Hepatocyte (in vitro differentiated cells): ENCODE measurements at regions not wholly inside any gene's neighbourhood (a gene's known extent, or its start where the extent isn't known, plus 50 kb on each side); places are given as distances from the start of the nearest gene placed in this dataset.

ENCODE experiments used
- DNase-seq: peaks from one replicate; pipeline ENCODE4 v3.0.0-alpha.2; 2016; ENCODE audit warnings: low spot score
- H2AFZ ChIP-seq: fragments of 200-600 bp; sonication (generic); 2 replicates; pipeline ENCODE4 v1.6.0; 2016; ENCODE audit warnings: antibody characterized with exemption, mild to moderate bottlenecking
- H3K27ac ChIP-seq: fragments of 200-600 bp; sonication (generic); 2 replicates; pipeline ENCODE4 v1.5.1; 2016; ENCODE audit warnings: mild to moderate bottlenecking
- H3K27me3 ChIP-seq: fragments of 200-600 bp; sonication (generic); 2 replicates; pipeline ENCODE4 v1.6.1; 2016
- H3K36me3 ChIP-seq: fragments of 200-600 bp; sonication (generic); replicated peaks from 2 replicates; pipeline ENCODE4 v1.5.1; 2016; ENCODE audit warnings: low read depth; ENCODE audit not compliant: insufficient read depth
- H3K4me1 ChIP-seq: fragments of 200-600 bp; sonication (generic); 2 replicates; pipeline ENCODE4 v1.5.1; 2016; ENCODE audit warnings: mild to moderate bottlenecking, moderate library complexity; ENCODE audit not compliant: insufficient read depth
- H3K4me2 ChIP-seq: fragments of 200-600 bp; sonication (generic); 2 replicates; pipeline ENCODE4 v1.6.0; 2016
- H3K4me3 ChIP-seq: fragments of 200-600 bp; sonication (generic); 2 replicates; pipeline ENCODE4 v1.5.1; 2016; ENCODE audit warnings: mild to moderate bottlenecking
- H3K79me2 ChIP-seq: fragments of 200-600 bp; sonication (generic); 2 replicates; pipeline ENCODE4 v1.6.0; 2017; ENCODE audit warnings: mild to moderate bottlenecking
- H3K9me2 ChIP-seq: fragments of 200-600 bp; sonication (generic); replicated peaks from 2 replicates; pipeline ENCODE4 v1.6.0; 2017; ENCODE audit warnings: mild to moderate bottlenecking; ENCODE audit not compliant: insufficient read depth
- H3K9me3 ChIP-seq: fragments of 200-600 bp; sonication (generic); 2 replicates; pipeline ENCODE4 v1.5.1; 2016; ENCODE audit warnings: low read depth, mild to moderate bottlenecking
- H4K20me1 ChIP-seq: fragments of 200-600 bp; sonication (generic); 2 replicates; pipeline ENCODE4 v1.6.0; 2016; ENCODE audit warnings: mild to moderate bottlenecking; ENCODE audit not compliant: insufficient read depth, poor library complexity, severe bottlenecking
- EZH2 ChIP-seq: fragments of 200-600 bp; sonication (generic); IDR thresholded peaks from 2 replicates; pipeline ENCODE4 v1.6.1; 2016; ENCODE audit warnings: antibody characterized with exemption, mild to moderate bottlenecking, borderline replicate concordance
- EZH2phosphoT487 ChIP-seq: fragments of 200-600 bp; sonication (generic); IDR thresholded peaks from one replicate; pipeline ENCODE4 v1.6.1; 2018; ENCODE audit warnings: antibody characterized with exemption, mild to moderate bottlenecking, low read depth, moderate library complexity; ENCODE audit not compliant: unreplicated experiment, severe bottlenecking
- WGBS: methylation state at CpG from one replicate; pipeline ENCODE4 v1.1.6; 2016; ENCODE audit warnings: low lambda C conversion rate; ENCODE audit errors: missing lambda C conversion rate; 5-methylcytosine and 5-hydroxymethylcytosine counted together
- TF ChIP-seq, protein P1 (sequence below): fragments of 200-600 bp; sonication (generic); IDR thresholded peaks from 2 replicates; pipeline ENCODE4 v1.5.1; 2016; ENCODE audit warnings: antibody characterized with exemption, mild to moderate bottlenecking; ENCODE audit not compliant: poor library complexity

DNA sequence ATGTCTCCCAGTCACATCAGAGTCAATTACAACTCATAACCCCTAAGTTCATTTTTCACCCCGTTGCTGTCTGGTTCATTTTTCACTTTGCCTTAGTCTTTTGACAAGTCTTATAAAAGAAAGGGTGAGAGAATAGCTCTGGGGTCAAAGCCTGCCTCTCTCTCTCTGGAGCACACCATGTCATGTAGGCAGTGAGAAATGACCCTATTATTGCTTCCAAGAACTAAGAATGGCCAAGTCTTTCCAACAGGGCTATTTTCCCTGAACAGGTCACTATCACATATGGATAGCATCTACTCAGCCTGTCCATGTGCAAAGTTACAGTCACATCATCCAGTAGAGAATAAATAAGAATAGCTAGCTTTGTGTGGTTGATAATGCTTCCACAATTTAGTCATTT is 655.5 kb upstream of the LRRC4C start:
- WGBS: 56% methylated on average over 1 of the region's 1 CpG
- no peaks in the 10 kb centered on the region for H3K9me2 ChIP-seq
- no peak overlapping the region for H3K4me3 ChIP-seq
- H3K79me2 ChIP-seq: no peaks in the 10 kb centered on the region
- no peak for DNase-seq
- no peaks in the 10 kb centered on the region for H3K27me3 ChIP-seq
- H3K27ac ChIP-seq: no peak overlapping the region
- H3K9me3 ChIP-seq: no peaks in the 10 kb centered on the region
- no peak for TF ChIP-seq EZH2
- TF ChIP-seq, protein P1, sequence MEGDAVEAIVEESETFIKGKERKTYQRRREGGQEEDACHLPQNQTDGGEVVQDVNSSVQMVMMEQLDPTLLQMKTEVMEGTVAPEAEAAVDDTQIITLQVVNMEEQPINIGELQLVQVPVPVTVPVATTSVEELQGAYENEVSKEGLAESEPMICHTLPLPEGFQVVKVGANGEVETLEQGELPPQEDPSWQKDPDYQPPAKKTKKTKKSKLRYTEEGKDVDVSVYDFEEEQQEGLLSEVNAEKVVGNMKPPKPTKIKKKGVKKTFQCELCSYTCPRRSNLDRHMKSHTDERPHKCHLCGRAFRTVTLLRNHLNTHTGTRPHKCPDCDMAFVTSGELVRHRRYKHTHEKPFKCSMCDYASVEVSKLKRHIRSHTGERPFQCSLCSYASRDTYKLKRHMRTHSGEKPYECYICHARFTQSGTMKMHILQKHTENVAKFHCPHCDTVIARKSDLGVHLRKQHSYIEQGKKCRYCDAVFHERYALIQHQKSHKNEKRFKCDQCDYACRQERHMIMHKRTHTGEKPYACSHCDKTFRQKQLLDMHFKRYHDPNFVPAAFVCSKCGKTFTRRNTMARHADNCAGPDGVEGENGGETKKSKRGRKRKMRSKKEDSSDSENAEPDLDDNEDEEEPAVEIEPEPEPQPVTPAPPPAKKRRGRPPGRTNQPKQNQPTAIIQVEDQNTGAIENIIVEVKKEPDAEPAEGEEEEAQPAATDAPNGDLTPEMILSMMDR: no peak
- no peak for TF ChIP-seq EZH2phosphoT487
- no peaks in the 10 kb centered on the region for H3K36me3 ChIP-seq
- no peak overlapping the region for H3K4me2 ChIP-seq
- H3K4me1 ChIP-seq: no peaks in the 10 kb centered on the region
- no peak overlapping the region for H2AFZ ChIP-seq
- H4K20me1 ChIP-seq: no peaks in the 10 kb centered on the region

DNA sequence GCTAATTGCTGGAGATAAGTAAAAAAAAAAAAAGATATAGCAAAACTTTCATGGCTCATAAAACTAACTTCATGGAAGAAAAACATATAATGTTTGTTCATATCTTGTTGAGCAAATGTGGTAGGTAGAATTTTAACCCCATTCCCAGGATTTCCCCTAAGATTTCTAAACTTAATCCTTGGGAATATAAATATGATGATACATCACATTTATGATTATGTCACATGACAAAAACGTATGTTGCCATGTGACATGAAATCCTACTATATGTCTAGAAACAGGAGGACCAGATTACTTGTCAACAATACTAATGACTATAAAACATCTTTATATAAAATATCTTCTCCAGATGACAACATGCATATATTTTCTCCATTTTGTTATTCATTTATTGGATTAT is 679.0 kb upstream of the LRRC4C start:
- Histone ChIP-seq H4K20me1 (no peaks in the 10 kb centered on the region), H3K27ac (no peak overlapping the region), H3K79me2 (no peaks in the 10 kb centered on the region), H3K4me3 (no peak overlapping the region), H2AFZ (no peak overlapping the region), H3K9me3 (no peaks in the 10 kb centered on the region), H3K4me1 (no peaks in the 10 kb centered on the region), H3K36me3 (no peaks in the 10 kb centered on the region), H3K4me2 (no peak overlapping the region), H3K27me3 (no peaks in the 10 kb centered on the region), H3K9me2 (no peaks in the 10 kb centered on the region)
- TF ChIP-seq EZH2 (no peak), EZH2phosphoT487 (no peak)
- TF ChIP-seq, protein P1: no peak
- WGBS: 67% methylated on average over 1 of the region's 1 CpG
- no peak for DNase-seq

DNA sequence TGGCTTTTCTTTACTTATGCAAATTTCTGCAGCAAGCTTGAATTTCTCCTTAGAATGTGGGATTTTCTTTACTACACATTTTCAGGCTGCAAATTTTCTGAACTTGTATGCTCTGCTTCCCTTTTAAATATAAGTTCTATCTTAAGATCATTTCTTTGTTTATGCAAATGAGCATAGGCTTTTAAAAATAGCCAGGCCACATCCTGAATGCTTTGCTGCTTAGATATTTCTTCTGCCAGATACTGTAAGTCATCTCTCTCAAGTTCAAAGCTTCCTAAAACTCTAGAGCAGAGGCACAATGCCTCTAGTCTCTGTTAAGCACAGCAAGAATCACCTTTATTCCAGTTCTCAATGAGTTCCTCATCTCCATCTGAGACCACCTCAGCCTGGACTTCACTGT is 685.9 kb upstream of the LRRC4C start:
- no peak for DNase-seq
- Histone ChIP-seq H3K79me2 (no peaks in the 10 kb centered on the region), H3K9me3 (no peaks in the 10 kb centered on the region), H3K27ac (no peak overlapping the region), H3K4me2 (no peak overlapping the region), H4K20me1 (no peaks in the 10 kb centered on the region), H3K36me3 (no peaks in the 10 kb centered on the region), H2AFZ (no peak overlapping the region), H3K4me3 (no peak overlapping the region), H3K4me1 (no peaks in the 10 kb centered on the region), H3K9me2 (no peaks in the 10 kb centered on the region), H3K27me3 (no peaks in the 10 kb centered on the region)
- no peak for TF ChIP-seq EZH2
- TF ChIP-seq EZH2phosphoT487: no peak
- TF ChIP-seq, protein P1: no peak

DNA sequence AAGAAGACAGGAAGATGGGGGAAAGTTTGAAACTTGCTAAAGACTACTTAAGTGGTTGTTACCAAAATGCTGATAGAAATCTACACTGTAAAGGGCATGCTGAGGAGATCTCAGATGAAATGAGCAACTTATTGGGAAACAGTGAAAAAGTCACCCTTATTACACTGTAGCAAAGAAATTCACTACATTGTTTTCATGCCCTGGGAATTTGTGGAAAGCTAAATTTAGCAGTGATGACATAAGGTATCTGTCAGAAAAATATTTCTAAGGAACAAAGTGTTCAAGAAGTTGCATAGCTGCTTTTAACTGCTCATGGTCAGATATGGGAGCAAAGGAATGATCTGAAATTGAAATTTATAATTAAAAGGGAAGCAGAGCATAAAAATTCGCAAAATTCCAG is 702.4 kb upstream of the LRRC4C start:
- no peaks in the 10 kb centered on the region for H3K27me3 ChIP-seq
- WGBS: 83% methylated on average over 1 of the region's 1 CpG
- H3K9me3 ChIP-seq: no peaks in the 10 kb centered on the region
- H3K4me1 ChIP-seq: no peaks in the 10 kb centered on the region
- no peaks in the 10 kb centered on the region for H4K20me1 ChIP-seq
- no peak for DNase-seq
- H3K27ac ChIP-seq: no peak overlapping the region
- H3K4me2 ChIP-seq: no peak overlapping the region
- no peak overlapping the region for H3K4me3 ChIP-seq
- no peak overlapping the region for H2AFZ ChIP-seq
- no peaks in the 10 kb centered on the region for H3K36me3 ChIP-seq
- no peaks in the 10 kb centered on the region for H3K9me2 ChIP-seq
- TF ChIP-seq, protein P1: no peak
- TF ChIP-seq EZH2phosphoT487 (no peak), EZH2 (no peak)
- H3K79me2 ChIP-seq: no peaks in the 10 kb centered on the region
